Ishikawa (cell line): ENCODE measurements at regions not wholly inside any gene's neighbourhood (a gene's known extent, or its start where the extent isn't known, plus 50 kb on each side); places are given as distances from the start of the nearest gene placed in this dataset.

Source experiments
- FOXM1 ChIP-seq: IDR thresholded peaks from 2 replicates; pipeline ENCODE4 v1.6.1; 2012; ENCODE audit warnings: low read depth, borderline replicate concordance
- NFIC ChIP-seq: IDR thresholded peaks from 2 replicates; pipeline ENCODE4 v1.6.1; 2012
- RAD21 ChIP-seq: IDR thresholded peaks from 2 replicates; pipeline ENCODE4 v1.6.1; 2012; ENCODE audit warnings: low read depth
- TCF12 ChIP-seq: IDR thresholded peaks from 2 replicates; pipeline ENCODE4 v1.6.1; 2012; ENCODE audit warnings: low read depth
- TEAD4 ChIP-seq: IDR thresholded peaks from 2 replicates; pipeline ENCODE4 v1.6.1; 2012
- YY1 ChIP-seq: IDR thresholded peaks from 2 replicates; pipeline ENCODE4 v1.6.1; 2012; ENCODE audit warnings: low read depth
- TF ChIP-seq, protein P1 (sequence below): IDR thresholded peaks from 2 replicates; pipeline ENCODE4 v1.6.1; 2012; ENCODE audit warnings: low read depth, mild to moderate bottlenecking

- no peak for TF ChIP-seq RAD21
- TF ChIP-seq TCF12, result no peak
- no peak for TF ChIP-seq YY1
- TF ChIP-seq NFIC, result no peak
- no peak for TF ChIP-seq FOXM1
- TF ChIP-seq, protein P1, sequence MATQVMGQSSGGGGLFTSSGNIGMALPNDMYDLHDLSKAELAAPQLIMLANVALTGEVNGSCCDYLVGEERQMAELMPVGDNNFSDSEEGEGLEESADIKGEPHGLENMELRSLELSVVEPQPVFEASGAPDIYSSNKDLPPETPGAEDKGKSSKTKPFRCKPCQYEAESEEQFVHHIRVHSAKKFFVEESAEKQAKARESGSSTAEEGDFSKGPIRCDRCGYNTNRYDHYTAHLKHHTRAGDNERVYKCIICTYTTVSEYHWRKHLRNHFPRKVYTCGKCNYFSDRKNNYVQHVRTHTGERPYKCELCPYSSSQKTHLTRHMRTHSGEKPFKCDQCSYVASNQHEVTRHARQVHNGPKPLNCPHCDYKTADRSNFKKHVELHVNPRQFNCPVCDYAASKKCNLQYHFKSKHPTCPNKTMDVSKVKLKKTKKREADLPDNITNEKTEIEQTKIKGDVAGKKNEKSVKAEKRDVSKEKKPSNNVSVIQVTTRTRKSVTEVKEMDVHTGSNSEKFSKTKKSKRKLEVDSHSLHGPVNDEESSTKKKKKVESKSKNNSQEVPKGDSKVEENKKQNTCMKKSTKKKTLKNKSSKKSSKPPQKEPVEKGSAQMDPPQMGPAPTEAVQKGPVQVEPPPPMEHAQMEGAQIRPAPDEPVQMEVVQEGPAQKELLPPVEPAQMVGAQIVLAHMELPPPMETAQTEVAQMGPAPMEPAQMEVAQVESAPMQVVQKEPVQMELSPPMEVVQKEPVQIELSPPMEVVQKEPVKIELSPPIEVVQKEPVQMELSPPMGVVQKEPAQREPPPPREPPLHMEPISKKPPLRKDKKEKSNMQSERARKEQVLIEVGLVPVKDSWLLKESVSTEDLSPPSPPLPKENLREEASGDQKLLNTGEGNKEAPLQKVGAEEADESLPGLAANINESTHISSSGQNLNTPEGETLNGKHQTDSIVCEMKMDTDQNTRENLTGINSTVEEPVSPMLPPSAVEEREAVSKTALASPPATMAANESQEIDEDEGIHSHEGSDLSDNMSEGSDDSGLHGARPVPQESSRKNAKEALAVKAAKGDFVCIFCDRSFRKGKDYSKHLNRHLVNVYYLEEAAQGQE, result no peak
- no peak for TF ChIP-seq TEAD4
These were observed 348.3 kb upstream of the SLITRK1 start for GRCh38 chr13:84230568-84230967.
